ENCODE measurements at regions not wholly inside any gene's neighbourhood (a gene's known extent, or its start where the extent isn't known, plus 50 kb on each side); places are given as distances from the start of the nearest gene placed in this dataset.

DNA sequence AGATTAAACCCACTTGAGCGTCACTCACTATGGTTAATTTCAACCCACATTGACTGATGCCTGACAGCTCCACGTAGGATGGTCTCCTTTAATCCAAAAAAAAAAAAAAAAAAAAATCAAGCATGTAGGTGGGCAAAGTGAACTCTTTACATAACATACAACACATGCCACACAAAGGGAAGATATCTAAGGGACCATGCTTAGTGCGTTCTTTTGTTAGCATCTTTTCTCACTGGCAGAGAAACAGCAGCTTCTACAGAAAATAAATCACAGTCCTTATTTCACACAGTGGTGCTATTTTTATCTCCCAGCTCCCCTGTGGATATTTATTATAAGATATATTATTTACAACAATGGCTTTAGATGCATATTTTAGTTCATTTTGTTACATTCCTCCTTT is 652.0 kb upstream of the CELF2 start:
- Histone ChIP-seq H2AK5ac (ENCODE audit: low read length) (no peak overlapping the region), H3K23ac (ENCODE audit: low read length) (no peak overlapping the region), H3K79me2 (ENCODE audit: control insufficient read depth, insufficient read depth, low read length) (no peaks in the 10 kb centered on the region), H3K36me3 (ENCODE audit: control insufficient read depth, insufficient read depth, low read length) (no peaks in the 10 kb centered on the region), H4K5ac (ENCODE audit: low read length) (no peak overlapping the region), H3K4me3 (ENCODE audit: low read length) (no peak overlapping the region), H2BK5ac (ENCODE audit: low read length) (no peak overlapping the region), H3K9ac (ENCODE audit: low read length) (no peak overlapping the region), H3K56ac (ENCODE audit: low read length) (no peak overlapping the region), H4K8ac (ENCODE audit: low read depth, low read length) (no peak overlapping the region), H3K27me3 (ENCODE audit: insufficient read depth, low read length, poor library complexity) (no peaks in the 10 kb centered on the region), H3K4me1 (ENCODE audit: control insufficient read depth, low read depth, low read length) (peaks cover 2% of the 10 kb centered on the region), H3K18ac (ENCODE audit: low read length) (no peak overlapping the region), H2BK120ac (ENCODE audit: low read depth, low read length) (no peak overlapping the region), H3K4ac (ENCODE audit: low read depth, low read length) (no peak overlapping the region), H3K27ac (ENCODE audit: low read depth, low read length) (no peak overlapping the region), H3K4me2 (ENCODE audit: low read length) (no peak overlapping the region), H2BK15ac (replicated peaks; ENCODE audit: low read depth) (no peak overlapping the region), H3K79me1 (ENCODE audit: low read length) (no peaks in the 10 kb centered on the region)
- no peak for DNase-seq
- no CpG with 5 or more reads among the region's 3 CpGs for WGBS (ENCODE audit: extremely low coverage, insufficient coverage, low lambda C conversion rate)

DNA sequence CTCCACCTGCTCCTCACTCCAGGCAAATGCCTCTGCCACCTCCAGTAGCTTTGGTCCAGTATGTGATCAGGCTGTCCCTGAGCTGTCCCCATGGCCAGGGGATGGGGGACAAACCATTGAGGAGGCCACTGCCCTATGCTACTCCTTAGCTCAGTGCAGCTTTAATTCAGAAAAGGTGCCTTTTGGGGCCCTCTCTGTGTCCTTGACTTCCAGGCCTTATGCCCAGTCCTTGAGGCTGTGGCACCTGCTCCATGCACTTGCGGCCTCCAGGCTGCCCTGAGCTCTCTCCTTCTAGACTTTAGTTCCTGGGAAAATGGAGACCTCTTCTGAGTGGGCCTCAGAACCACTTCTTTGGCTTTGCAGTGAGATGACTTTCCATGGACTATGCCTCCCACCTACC is 650.8 kb upstream of the CELF2 start:
- Histone ChIP-seq H2AK5ac (ENCODE audit: low read length) (no peak overlapping the region), H3K27me3 (ENCODE audit: insufficient read depth, low read length, poor library complexity) (no peaks in the 10 kb centered on the region), H3K4me1 (ENCODE audit: control insufficient read depth, low read depth, low read length) (no peaks in the 10 kb centered on the region), H3K9ac (ENCODE audit: low read length) (no peak overlapping the region), H3K36me3 (ENCODE audit: control insufficient read depth, insufficient read depth, low read length) (no peaks in the 10 kb centered on the region), H3K79me2 (ENCODE audit: control insufficient read depth, insufficient read depth, low read length) (no peaks in the 10 kb centered on the region), H2BK120ac (ENCODE audit: low read depth, low read length) (no peak overlapping the region), H3K79me1 (ENCODE audit: low read length) (no peaks in the 10 kb centered on the region), H3K23ac (ENCODE audit: low read length) (no peak overlapping the region), H4K8ac (ENCODE audit: low read depth, low read length) (no peak overlapping the region), H3K27ac (ENCODE audit: low read depth, low read length) (no peak overlapping the region), H3K4ac (ENCODE audit: low read depth, low read length) (no peak overlapping the region), H3K4me3 (ENCODE audit: low read length) (no peak overlapping the region), H3K18ac (ENCODE audit: low read length) (no peak overlapping the region), H2BK5ac (ENCODE audit: low read length) (no peak overlapping the region), H3K4me2 (ENCODE audit: low read length) (no peak overlapping the region), H2BK15ac (replicated peaks; ENCODE audit: low read depth) (no peak overlapping the region), H4K5ac (ENCODE audit: low read length) (no peak overlapping the region), H3K56ac (ENCODE audit: low read length) (no peak overlapping the region)
- no peak for DNase-seq
- WGBS (ENCODE audit: extremely low coverage, insufficient coverage, low lambda C conversion rate): no CpG with 5 or more reads among the region's 1 CpG

DNA sequence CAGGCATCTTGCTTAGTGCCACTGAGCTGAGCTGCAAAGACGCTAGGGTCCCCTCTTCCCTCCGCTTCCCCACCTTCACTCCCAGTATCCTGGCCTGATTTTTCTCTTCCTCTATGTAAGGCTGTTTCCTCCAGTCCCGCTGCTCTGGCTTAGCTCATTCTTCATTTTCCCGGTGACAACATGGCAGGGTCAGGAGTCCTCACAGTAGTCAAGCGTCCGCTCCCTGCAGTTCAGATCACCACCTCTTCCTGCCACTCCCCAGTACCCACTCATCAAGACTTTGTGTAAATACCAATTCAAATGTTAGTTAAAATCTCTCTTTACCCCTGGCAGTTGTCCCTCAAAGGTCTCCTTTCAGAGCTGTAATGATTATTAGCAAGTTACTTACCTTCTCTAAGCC is 650.4 kb upstream of the CELF2 start:
- no peak overlapping the region for H3K9ac ChIP-seq (ENCODE audit: low read length)
- no peak overlapping the region for H3K4ac ChIP-seq (ENCODE audit: low read depth, low read length)
- H3K23ac ChIP-seq (ENCODE audit: low read length): no peak overlapping the region
- WGBS (ENCODE audit: extremely low coverage, insufficient coverage, low lambda C conversion rate): no CpG with 5 or more reads among the region's 6 CpGs
- no peak overlapping the region for H4K5ac ChIP-seq (ENCODE audit: low read length)
- no peaks in the 10 kb centered on the region for H3K79me1 ChIP-seq (ENCODE audit: low read length)
- no peak overlapping the region for H3K4me2 ChIP-seq (ENCODE audit: low read length)
- H3K27ac ChIP-seq (ENCODE audit: low read depth, low read length): no peak overlapping the region
- no peak overlapping the region for H2BK5ac ChIP-seq (ENCODE audit: low read length)
- no peak overlapping the region for H2AK5ac ChIP-seq (ENCODE audit: low read length)
- no peak overlapping the region for H3K18ac ChIP-seq (ENCODE audit: low read length)
- H2BK15ac ChIP-seq (replicated peaks; ENCODE audit: low read depth): no peak overlapping the region
- H3K36me3 ChIP-seq (ENCODE audit: control insufficient read depth, insufficient read depth, low read length): no peaks in the 10 kb centered on the region
- no peak for DNase-seq
- H4K8ac ChIP-seq (ENCODE audit: low read depth, low read length): no peak overlapping the region
- no peak overlapping the region for H3K56ac ChIP-seq (ENCODE audit: low read length)
- H2BK120ac ChIP-seq (ENCODE audit: low read depth, low read length): no peak overlapping the region
- no peak overlapping the region for H3K4me3 ChIP-seq (ENCODE audit: low read length)
- H3K79me2 ChIP-seq (ENCODE audit: control insufficient read depth, insufficient read depth, low read length): no peaks in the 10 kb centered on the region
- no peaks in the 10 kb centered on the region for H3K4me1 ChIP-seq (ENCODE audit: control insufficient read depth, low read depth, low read length)
- H3K27me3 ChIP-seq (ENCODE audit: insufficient read depth, low read length, poor library complexity): no peaks in the 10 kb centered on the region

DNA sequence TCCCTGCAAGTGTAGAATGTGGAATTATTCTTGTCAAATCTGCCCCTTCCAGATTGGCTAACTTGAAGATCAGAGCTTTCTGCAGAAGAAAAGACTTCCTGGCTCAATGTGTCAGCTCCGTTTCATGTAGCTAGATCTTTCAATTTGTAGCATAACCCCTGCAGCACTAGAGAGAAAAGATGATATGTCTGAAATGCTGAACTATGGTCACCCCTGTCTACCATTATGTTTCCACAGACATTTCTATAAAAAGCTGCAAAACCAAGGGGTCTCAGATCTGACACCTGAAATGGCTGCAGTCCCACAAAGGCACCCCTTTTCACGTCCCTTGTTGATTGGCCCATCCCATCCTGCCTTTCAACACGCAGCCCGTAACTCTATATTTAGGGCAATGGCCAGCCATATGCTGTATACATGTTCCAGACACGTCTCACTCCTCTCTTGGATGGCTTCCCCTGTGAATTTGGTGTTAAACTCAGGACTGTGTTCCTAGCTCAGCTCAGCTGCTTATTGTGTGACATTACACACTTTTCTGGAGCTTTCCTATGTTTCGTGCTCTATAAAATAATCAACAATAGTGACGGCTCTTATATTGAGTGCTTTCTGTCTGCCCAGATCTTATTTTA is 648.6 kb upstream of the CELF2 start:
- H4K8ac ChIP-seq (ENCODE audit: low read depth, low read length): no peak overlapping the region
- no peak overlapping the region for H3K23ac ChIP-seq (ENCODE audit: low read length)
- no peak overlapping the region for H2BK120ac ChIP-seq (ENCODE audit: low read depth, low read length)
- H3K27me3 ChIP-seq (ENCODE audit: insufficient read depth, low read length, poor library complexity): no peaks in the 10 kb centered on the region
- H3K4me2 ChIP-seq (ENCODE audit: low read length): no peak overlapping the region
- H3K4me1 ChIP-seq (ENCODE audit: control insufficient read depth, low read depth, low read length): no peaks in the 10 kb centered on the region
- no peak overlapping the region for H3K4ac ChIP-seq (ENCODE audit: low read depth, low read length)
- no peak overlapping the region for H3K18ac ChIP-seq (ENCODE audit: low read length)
- no peak overlapping the region for H2BK5ac ChIP-seq (ENCODE audit: low read length)
- no peak overlapping the region for H2BK15ac ChIP-seq (replicated peaks; ENCODE audit: low read depth)
- H4K5ac ChIP-seq (ENCODE audit: low read length): no peak overlapping the region
- no peak overlapping the region for H3K27ac ChIP-seq (ENCODE audit: low read depth, low read length)
- H3K79me2 ChIP-seq (ENCODE audit: control insufficient read depth, insufficient read depth, low read length): no peaks in the 10 kb centered on the region
- no peaks in the 10 kb centered on the region for H3K79me1 ChIP-seq (ENCODE audit: low read length)
- no peak overlapping the region for H3K56ac ChIP-seq (ENCODE audit: low read length)
- H3K4me3 ChIP-seq (ENCODE audit: low read length): no peak overlapping the region
- no CpG with 5 or more reads among the region's 7 CpGs for WGBS (ENCODE audit: extremely low coverage, insufficient coverage, low lambda C conversion rate)
- no peak overlapping the region for H2AK5ac ChIP-seq (ENCODE audit: low read length)
- no peak for DNase-seq
- no peaks in the 10 kb centered on the region for H3K36me3 ChIP-seq (ENCODE audit: control insufficient read depth, insufficient read depth, low read length)
- no peak overlapping the region for H3K9ac ChIP-seq (ENCODE audit: low read length)

DNA sequence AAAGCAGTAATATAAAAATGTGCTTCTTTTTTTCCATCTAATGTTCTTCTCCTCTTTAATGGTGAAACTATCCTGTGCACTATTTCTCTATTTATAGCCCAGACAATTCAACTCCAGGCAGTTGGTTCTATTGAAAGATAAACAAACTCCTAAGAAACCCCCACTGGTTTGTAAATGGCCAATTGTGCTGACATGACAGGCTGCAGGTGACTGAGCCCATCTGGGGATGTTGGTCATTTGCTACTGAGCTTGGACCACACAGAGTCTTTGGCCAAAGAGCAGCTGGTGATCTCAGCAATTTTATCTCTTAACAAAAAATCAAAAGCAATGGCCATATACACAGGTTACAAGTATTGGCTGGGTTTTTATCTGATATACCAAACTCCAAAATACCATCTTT is 631.8 kb upstream of the CELF2 start:
- Histone ChIP-seq H3K23ac (ENCODE audit: low read length) (no peak overlapping the region), H3K9ac (ENCODE audit: low read length) (no peak overlapping the region), H2BK5ac (ENCODE audit: low read length) (no peak overlapping the region), H3K27me3 (ENCODE audit: insufficient read depth, low read length, poor library complexity) (no peaks in the 10 kb centered on the region), H3K79me1 (ENCODE audit: low read length) (no peaks in the 10 kb centered on the region), H3K18ac (ENCODE audit: low read length) (no peak overlapping the region), H3K4me1 (ENCODE audit: control insufficient read depth, low read depth, low read length) (no peaks in the 10 kb centered on the region), H2BK15ac (replicated peaks; ENCODE audit: low read depth) (no peak overlapping the region), H3K36me3 (ENCODE audit: control insufficient read depth, insufficient read depth, low read length) (no peaks in the 10 kb centered on the region), H4K8ac (ENCODE audit: low read depth, low read length) (no peak overlapping the region), H4K5ac (ENCODE audit: low read length) (no peak overlapping the region), H2BK120ac (ENCODE audit: low read depth, low read length) (no peak overlapping the region), H3K4me2 (ENCODE audit: low read length) (no peak overlapping the region), H3K4ac (ENCODE audit: low read depth, low read length) (no peak overlapping the region), H3K56ac (ENCODE audit: low read length) (no peak overlapping the region), H3K27ac (ENCODE audit: low read depth, low read length) (no peak overlapping the region), H2AK5ac (ENCODE audit: low read length) (no peak overlapping the region), H3K4me3 (ENCODE audit: low read length) (no peak overlapping the region), H3K79me2 (ENCODE audit: control insufficient read depth, insufficient read depth, low read length) (no peaks in the 10 kb centered on the region)
- no peak for DNase-seq

DNA sequence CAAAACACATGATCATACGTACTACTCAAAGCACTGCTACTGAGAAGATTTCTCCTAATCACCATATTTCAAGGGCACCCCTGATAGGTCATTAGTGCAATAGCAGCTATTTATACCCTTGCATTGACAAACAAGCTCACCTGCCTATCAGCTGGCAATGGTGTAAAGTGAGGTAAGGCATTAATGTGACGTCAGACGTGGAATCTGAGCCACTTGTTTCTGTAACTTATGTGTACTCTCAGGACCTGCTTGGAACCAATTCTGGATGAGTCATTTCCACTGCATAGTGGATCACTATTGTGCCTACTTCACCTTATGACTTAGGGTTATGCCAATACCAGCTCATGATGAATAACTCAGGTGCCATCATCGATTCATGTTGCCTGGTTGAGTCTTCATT is 628.5 kb upstream of the CELF2 start:
- no peaks in the 10 kb centered on the region for H3K36me3 ChIP-seq (ENCODE audit: control insufficient read depth, insufficient read depth, low read length)
- H3K27ac ChIP-seq (ENCODE audit: low read depth, low read length): no peak overlapping the region
- no peaks in the 10 kb centered on the region for H3K27me3 ChIP-seq (ENCODE audit: insufficient read depth, low read length, poor library complexity)
- no peak overlapping the region for H4K5ac ChIP-seq (ENCODE audit: low read length)
- no peaks in the 10 kb centered on the region for H3K4me1 ChIP-seq (ENCODE audit: control insufficient read depth, low read depth, low read length)
- H4K8ac ChIP-seq (ENCODE audit: low read depth, low read length): no peak overlapping the region
- H3K9ac ChIP-seq (ENCODE audit: low read length): no peak overlapping the region
- H3K18ac ChIP-seq (ENCODE audit: low read length): no peak overlapping the region
- H2AK5ac ChIP-seq (ENCODE audit: low read length): no peak overlapping the region
- no peak overlapping the region for H2BK5ac ChIP-seq (ENCODE audit: low read length)
- H2BK120ac ChIP-seq (ENCODE audit: low read depth, low read length): no peak overlapping the region
- no peaks in the 10 kb centered on the region for H3K79me1 ChIP-seq (ENCODE audit: low read length)
- no peaks in the 10 kb centered on the region for H3K79me2 ChIP-seq (ENCODE audit: control insufficient read depth, insufficient read depth, low read length)
- no peak overlapping the region for H3K56ac ChIP-seq (ENCODE audit: low read length)
- H3K4ac ChIP-seq (ENCODE audit: low read depth, low read length): no peak overlapping the region
- H3K4me2 ChIP-seq (ENCODE audit: low read length): no peak overlapping the region
- H2BK15ac ChIP-seq (replicated peaks; ENCODE audit: low read depth): no peak overlapping the region
- H3K23ac ChIP-seq (ENCODE audit: low read length): no peak overlapping the region
- H3K4me3 ChIP-seq (ENCODE audit: low read length): no peak overlapping the region
- DNase-seq: no peak
- WGBS (ENCODE audit: extremely low coverage, insufficient coverage, low lambda C conversion rate): no CpG with 5 or more reads among the region's 4 CpGs

All from mesendoderm (in vitro differentiated cells).